Activated naive CD4-positive, alpha-beta T cell treated with anti-CD3 and anti-CD28 coated beads, Interleukin-2, amount 50 U/mL, for 16 hours (primary cell): ENCODE measurements at regions not wholly inside any gene's neighbourhood (a gene's known extent, or its start where the extent isn't known, plus 50 kb on each side); places are given as distances from the start of the nearest gene placed in this dataset.
A peak's percentile ranks its signal among the peaks of the same experiment; 100 is the strongest.
"Not testable (repeated sequence)": the region's sequence is repeated elsewhere in the genome, so short reads cannot be mapped to it uniquely, and the experiment has no call there.

Experiments
- DNase-seq: peaks from one replicate; pipeline ENCODE4 v3.0.0-alpha.2; 2020

DNA sequence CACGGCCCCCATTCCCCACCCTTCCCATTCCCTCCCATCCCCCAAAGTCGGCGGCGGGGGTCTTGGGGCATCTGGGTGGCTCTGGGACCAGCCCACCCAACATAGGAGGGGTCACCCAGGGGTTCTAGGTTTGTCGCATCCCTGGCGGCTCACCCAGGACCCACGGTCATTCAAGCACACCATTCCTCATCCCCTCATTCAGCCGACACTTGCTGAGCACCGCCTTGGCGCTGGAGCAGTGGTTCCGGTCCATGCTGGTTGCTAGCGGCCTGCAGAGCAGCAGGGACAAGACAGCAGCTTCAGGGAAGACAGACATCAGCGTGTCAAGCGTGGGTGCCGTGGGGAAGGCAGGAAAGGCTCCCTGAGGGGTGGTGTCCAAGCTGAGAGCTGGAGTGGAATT, 50.5 kb upstream of the OTOS start:
- DNase-seq = no peak

DNA sequence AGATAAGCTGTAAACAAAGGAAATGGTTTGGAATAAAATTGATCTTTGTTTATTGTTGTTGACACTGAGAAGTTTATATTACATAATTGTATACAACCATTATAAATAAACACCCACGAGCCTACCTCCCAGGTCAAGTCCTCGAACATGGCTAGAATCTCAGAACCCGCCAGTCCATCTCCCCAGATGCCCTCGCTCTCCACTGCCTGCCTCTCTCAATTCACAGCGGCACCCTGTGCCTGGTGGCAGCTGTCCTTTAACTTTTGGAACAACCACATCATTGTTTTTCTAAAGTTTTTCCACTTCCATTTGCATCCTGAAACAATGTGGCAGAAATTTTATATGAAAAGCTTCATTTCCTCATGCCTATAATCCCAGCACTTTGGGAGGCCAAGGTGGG, 52.2 kb upstream of the OTOS start:
- DNase-seq = no peak

DNA sequence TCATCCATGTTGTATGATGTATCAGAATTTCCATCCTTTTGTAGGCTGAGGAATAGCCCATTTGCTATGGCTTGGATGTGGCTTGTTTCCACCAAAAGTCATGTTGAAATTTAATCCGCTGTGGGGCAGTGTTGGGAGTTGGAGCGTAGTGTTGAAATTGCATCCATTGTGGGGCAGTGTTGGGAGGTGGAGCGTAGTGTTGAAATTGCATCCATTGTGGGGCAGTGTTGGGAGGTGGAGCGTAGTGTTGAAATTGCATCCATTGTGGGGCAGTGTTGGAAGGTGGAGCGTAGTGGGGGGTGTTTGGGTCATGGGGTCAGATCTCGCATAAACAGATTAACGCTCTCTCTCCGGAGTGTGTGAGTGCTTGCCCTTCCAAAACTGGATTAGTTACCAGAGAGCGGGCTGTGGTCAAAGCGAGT, 53.9 kb upstream of the OTOS start:
- not testable (repeated sequence) for DNase-seq

DNA sequence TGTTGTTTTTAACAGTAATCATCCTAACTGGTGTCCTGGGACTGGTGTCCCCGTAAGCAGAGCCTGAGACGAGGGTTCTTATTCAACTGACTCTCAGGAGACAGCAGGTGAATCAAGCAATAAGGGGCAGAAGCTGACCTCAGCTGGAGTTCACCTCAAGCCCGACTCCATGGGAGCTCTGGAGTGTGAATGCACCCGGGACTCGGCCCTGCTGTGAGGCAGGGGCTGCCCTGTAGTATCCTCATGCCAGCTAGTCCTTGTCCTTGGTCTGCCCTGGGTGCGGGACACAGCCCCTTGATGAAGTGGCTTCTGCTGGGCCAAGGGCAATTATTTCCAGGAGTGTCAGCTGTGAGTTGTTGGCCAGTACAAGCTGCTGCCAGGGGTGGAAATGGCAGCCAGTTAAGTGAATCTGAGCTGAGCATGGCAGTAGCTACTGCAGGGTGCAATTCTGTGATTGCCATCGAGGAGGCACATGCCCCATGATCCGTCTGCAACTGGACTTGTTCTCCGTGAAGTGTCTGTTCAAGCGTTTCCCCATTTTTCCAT, 54.9 kb upstream of the OTOS start:
- DNase-seq = no peak

DNA sequence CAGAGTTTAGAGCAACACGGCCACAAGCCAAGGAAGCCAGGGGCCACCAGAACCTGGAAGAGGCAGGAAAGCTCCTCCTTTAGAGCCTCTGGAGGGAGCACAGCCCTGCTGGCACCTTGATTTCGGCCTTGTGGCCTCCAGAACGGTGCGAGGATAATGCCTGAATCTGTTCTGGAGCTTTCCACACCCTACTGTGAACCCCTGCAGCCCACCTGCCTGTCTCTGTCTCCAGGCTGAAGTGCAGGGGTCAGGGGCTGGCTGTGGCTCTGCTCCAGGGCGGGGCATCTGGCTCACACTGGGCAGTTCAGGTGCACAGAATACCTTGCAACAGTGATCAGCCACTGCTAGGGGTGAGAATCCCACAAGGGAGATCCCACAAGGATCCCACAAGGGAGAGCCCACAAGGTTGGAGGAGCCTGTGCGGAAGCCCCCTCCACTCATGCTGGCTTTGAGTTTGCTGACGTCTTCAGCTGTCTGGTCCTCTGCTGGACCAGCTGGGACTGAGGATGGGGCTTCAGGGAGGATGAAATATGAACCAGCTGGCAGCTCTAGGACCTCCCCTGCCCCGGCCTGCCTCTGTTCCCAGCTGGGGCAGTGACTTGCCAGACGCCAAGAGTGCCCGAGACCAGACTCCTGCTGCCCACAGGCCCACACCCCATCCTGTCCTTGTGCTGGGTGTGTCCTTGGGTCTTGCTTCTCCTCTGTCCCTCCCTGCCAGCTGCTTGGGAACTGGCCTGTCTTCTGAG, 56.4 kb upstream of the OTOS start:
- DNase-seq = no peak

DNA sequence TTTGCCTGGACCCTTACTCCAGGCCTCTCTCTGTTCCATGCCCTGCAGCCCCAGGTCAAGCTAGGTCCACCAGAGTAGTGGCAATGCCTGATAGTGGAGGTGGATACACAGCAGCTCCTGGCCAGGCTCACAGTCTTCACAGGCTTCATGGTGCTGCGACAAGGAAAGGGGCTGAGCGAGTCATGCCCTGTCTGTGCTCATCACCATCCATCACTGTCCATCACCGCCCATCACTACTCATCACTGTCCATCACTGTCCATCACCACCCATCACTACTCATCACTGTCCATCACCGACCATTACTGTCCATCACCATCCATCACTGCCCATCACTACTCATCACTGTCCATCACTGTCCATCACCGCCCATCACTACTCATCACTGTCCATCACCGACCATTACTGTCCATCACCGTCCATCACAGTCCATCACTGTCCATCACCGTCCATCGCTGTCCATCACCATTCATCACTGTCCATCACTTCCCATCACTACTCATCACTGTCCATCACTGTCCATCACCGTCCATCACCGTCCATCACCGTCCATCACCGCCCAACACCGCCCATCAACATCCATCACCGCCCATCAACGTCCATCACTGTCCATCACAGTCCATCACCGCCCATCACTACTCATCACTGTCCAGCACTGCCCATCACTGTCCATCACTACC, 57.1 kb upstream of the OTOS start:
- DNase-seq = no peak

DNA sequence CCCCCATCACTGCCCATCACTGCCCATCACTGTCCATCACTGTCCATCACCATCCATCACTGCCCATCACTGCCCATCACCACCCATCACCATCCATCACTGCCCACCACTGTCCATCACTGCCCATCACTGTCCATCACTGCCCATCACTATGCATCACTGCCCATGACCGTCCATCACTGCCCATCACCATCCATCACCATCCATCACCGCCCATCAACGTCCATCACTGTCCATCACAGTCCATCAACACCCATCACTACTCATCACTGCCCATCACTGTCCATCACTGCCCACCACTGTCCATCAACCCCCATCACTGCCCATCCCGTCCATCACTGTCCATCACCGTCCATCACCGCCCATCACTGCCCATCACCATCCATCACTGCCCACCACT, 57.8 kb upstream of the OTOS start:
- DNase-seq = no peak

DNA sequence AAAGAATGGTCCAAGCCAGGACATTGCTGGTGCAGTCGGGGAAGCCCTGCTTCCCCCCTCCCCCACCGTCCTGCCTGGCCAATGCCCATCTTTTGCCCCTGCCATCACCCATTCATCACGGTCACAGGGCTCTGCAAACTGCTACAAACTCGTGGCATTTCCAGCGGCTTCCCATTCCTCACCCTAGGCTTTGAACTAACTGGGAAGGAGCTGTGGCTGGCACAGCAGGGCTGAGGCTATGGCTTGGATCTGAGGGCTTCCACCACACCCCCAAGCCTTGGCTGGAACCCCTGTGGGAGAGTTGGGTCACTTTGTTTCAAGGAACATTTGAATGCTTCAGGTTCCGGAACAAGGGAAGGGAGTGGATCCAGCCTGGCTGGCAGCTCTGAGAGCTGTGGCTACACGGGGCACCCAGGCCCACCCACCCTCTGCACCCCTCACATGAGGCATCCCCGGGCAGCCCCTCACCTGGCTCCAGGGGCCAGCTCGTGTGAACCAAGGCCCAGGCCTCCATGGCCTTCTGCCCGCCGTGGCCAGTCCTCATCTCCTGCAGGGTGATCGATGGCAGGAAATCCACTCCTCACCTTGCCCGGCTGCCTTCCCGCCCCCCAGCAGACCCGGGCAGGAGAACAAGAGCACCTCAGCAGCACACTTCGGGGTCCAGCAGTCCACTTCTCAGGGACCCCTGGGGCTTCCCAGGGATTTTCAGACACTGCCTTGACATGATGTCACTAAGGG, 58.8 kb upstream of the OTOS start:
- DNase-seq = no peak

DNA sequence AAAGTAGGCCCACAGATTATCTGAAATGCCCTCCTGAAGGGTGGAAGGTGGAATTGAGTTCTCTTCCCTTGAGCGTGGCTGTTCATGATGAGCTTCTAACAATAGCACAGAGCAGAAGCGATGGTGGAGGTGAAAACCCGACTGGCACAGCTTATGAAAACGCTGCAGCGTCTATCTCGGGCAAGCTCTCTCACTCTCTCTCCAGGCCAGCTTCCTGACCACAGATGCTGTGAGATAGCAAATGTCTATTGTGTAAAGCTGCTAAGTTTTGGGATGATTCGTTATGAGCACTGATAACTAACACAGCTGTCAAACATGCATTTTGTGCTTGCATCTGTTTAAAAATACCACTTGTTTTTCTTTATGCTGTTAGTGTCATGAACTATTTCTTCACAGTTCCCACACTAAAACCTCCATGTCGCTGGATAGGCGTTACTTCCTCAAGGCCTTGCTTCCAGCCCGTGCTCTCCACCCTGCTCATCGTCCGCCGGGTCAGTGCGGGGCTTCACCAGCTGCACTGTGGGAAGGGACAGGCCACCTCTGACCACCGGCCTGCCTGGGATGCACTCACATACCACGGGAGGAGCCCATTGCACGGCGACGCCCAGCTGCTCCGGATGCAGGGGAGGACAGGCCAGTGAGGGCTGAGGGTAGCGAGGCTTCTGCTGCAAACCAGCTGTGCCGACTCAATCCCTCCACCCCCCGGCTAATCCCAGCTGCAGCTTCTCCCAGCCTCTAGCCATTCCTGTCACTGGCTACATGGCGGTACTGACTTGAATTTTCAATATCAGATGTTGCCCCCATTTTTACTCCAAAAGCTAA, 60.0 kb upstream of the OTOS start:
- no peak for DNase-seq

DNA sequence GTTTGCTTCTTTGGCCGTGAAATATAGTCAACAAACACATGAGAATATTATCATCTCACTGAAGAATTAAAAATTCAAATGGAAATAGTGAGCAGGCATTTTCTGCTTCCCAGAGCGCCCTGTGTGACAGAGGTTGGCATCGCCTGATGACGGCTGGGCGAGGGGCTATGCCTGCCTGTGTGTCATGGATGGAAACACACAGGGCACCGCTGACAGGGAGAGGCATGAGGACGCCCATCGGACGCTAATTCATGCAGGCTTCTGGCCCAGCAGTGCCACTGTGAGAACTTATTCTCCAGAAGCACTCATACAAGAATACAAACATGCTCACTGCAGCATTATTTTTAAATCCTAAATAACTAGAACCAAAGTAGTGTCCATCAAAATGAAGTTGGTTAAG, 61.4 kb upstream of the OTOS start:
- no peak for DNase-seq

DNA sequence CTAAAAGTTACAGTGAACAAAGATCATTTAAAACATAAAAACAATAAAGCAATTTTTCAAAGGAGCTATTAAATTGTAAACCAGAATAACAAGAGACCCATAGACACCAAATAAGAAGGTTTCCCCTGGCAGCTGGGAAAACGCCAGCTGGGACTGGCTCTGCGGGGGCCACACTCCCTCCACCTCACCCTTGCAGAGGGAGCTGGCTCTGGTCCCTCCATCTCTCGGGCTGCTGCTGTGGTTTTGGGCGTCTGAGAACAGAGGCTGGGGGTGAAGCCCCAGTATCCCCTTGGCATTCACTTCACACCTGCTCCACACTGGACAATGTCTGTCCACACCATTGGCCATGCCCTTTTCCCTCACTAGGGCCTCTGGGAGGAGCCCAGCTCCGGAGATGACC, 62.1 kb upstream of the OTOS start:
- no peak for DNase-seq

DNA sequence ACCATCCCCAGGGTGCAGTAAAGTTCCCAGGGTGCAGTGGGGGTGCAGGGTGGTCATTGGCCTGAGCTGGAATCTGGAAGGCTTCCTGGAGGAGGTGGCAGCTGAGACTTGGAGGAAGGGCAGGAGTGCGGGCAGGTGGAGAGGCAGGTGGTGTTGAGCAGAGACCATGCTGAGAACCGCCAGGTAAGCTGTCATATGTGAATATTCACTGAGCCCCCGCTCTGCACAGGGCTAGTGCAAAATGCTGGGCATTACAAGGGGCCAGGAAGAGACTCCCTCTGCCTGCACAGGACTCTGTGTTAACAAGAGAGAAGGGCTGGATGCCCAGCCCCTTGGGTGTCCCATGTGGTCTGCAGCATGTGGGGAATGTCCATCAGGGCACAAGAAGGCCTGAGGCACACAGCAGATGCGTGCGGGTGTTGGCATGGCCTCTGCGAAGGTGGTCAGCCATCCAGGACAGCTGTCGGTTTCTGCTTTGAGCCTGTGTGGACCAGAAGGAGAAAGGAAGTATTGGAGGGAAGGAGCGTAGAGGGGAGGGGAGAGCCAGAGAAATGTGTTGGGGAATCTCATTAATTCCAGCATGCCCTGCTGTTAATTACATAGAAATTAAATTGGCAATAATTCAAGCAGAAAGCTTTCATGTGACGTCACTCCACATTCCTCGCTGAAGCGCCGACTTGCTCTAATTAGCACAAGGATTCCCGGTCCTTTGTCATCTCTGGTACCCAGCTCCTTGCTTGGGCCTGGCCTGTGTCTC, 62.8 kb upstream of the OTOS start:
- no peak for DNase-seq

DNA sequence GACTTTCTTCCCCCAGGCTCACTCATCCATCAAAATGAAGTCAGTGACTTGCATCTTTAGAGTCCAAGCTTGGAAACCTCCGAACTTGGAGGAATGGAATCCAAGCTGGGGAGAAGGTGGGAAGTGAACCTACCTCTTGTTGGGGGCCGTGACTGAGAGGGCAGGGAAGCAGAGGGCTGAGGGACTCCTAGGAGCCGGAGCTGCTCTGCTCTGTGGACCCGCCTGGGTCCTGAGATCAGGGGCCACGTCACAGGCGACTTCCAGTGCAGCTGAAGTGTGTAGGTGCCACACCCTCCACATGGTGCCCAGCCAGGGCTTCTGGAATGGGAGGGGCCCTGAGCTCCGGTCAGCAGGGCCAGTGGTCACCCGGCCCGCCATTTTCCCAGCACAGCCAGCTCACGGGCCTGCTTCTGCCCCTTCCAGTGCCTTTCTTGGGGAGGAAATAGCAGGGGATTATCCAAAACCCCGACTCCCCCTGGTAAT, 63.4 kb upstream of the OTOS start:
- no peak for DNase-seq

DNA sequence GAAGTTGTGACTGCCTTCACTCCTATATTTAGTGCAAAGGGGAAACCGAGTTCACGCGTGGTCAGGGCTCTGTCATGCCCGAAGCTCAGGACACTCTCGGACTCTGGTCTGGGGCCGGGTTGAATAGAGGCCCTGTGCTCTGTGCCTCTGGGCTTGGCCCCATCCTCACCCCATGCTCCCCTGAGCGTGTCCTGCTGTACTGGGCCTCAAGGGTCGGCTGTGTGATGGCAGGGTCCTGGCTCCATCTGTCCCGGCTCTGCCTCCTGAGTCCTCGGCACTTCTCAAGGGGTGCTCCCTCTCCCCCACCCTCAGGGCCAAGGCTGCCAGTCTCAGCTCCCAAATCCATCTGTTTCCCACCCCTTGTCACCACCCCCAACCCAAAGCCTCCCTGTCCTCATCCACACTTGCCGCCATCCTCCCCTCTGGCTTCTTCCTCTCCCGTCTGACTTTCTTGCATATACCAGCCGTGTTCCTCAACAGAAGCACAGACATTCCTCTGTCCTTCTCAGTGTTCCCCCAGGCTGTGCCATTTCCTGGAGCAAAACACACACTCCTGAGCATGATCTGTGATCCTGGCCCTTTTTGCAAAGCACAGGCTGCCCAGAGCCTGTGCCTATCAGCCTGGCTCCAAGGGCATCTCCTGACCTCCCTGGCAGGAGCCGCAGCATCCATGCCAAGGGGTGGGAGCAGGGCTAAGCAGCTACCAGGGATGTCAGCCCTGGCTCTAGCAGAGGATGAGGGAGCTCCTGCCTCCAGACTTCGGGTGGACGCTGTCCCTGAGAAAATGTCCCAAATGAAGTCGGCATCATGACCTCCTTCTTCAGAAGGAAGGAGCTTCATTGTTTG, 64.2 kb upstream of the OTOS start:
- no peak for DNase-seq

DNA sequence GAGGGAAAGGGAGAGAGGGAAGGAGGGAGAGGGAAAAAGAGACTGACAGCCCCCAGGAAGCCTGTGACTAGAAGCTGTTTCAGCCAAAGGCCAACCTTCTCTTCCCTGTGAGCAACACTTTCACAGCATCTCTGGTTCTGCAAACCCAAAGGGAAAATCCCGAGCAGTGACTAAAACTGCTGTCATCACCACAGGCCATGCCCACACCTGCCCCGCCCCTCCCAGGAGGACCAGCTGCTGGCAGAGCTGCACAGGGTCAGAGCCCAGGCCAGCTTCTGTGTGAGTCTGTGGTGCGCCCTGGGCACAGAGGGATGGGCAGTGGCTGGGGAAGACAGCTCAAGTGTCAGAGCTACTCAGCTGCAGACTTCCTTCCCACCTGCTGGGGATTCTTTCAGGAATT, 64.9 kb upstream of the OTOS start:
- peak; percentile 61 for DNase-seq

DNA sequence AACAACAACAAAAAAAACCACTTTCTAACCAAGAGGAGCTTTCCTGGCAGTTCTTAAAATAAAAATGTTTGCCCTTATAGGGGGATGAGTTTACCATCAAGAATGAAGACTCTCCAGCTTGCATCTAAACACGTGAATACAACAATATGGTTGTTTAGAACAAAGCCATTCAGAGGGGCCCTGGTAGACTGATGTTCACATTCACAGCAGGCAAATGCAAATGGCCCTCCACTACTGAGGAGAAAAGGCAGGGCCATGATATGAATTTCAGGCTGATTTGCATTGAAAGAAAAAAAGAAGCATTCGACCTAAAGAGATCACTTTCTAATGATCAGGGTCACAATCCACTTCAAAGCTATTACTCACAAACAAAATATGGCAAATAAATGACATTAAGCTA, 65.3 kb upstream of the OTOS start:
- DNase-seq = no peak

DNA sequence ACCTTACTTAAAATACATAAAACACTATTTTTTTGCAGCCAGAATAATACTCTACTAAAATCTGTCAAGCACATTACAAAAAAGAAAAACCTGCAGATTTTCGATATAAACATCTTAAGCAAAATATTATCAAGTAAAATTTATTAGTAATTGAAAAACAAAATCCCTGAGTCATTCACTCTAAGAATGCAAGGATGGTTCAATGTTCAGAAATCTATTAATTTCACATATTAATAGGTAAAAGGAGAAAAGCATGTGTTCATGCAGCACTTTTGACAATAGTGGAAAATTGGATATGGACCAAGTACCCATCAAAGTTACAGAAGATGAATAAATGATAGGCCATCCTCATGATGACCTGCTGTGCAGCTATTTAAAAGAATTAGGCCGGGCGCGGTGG, 66.2 kb upstream of the OTOS start:
- DNase-seq = no peak

DNA sequence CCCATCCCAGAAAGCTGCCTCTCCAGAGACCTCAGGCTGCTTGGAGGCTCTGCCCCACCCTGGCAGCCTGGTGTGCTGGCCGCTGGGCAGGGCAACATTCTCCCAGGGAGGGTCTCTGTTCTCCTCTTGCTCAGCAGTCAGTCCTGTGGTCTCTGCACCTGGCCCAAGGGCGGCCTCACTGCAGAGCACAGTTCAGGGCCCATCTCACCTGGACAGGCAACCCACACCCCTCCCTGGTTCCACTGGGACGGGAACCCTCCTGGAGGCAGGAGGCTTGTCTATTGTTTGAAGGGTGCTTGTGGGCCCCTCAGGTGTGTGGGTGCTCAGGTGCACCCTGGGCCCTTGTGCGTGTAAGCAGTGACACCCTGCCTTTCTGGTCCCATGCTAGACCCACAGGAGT, 67.2 kb upstream of the OTOS start:
- DNase-seq = peak; percentile 4

DNA sequence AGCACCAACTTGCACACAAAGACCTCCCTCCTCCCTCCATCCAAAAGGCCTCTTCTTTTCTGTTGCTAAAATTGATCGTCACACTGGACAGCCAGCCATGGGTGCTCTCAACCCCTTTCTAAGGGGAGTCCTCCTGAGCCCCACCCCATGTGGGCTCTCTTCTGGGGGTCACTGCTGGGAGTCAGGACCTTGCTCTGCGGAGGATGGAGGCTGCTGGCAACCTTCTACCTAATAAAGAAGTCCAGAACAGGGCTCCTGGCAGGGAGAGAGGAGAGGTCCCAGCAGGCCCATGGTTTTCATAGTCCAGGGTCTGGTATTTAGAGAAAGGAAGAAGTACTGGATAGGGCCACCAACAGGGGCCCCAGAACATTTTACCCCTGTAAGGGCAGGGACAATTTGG, 67.6 kb upstream of the OTOS start:
- DNase-seq = no peak

DNA sequence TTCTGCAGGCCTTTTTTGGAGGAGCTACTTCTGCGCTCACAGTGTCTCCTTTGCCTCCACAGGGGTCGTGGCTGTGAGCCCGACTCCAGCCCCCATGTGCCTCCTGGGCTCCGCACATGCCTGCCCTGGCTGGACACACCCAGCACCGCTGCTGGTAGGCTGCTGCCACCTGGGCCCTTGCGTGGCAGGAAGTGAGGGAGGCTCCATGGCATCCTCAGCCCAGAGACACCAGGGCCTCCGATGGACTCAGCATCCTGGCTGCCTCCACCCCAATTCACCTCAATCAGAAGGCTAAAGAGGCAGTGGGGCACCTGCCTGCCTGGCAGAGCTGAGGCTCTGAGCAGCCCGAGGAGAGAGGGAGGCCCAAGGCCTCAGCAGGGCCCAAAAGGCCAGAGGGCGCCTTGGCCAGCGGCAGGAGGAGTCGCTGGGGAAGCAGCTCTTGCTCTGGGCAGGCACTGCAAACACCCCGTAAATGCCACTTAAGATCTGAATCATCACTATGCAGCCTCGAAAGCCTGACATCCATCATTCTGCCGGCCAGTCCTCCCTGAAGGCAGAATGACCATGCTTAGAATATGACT, 68.3 kb upstream of the OTOS start:
- DNase-seq = peak; percentile 4

DNA sequence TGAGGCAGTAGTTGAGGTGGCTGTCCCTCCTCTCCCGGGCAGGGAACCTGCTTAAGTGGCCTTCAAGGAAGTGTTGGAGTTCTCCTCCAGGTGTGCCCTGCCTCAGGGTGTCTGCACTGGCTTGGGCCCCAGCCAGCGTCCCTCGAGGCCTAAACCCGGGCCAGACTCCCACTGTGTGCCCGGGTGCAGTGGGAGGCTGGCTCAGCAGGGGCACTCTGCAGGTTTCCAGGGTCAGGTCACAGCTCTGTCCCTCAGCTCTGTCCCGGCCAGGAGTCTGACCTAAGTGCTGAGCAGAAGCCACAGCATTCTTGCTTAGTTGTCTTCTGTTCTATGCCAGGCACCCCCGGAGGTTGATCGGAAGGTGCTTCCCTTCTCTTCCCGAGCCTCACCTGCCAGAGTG, 69.0 kb upstream of the OTOS start:
- no peak for DNase-seq
